GM18519 (cell line): ENCODE measurements at regions not wholly inside any gene's neighbourhood (a gene's known extent, or its start where the extent isn't known, plus 50 kb on each side); places are given as distances from the start of the nearest gene placed in this dataset.
"Not testable (repeated sequence)": the region's sequence is repeated elsewhere in the genome, so short reads cannot be mapped to it uniquely, and the experiment has no call there.

Source experiments
- ATAC-seq: cut with Tn5 transposase; IDR thresholded peaks from one replicate; pipeline ENCODE4 v1.9.1; 2021; ENCODE audit warnings: mild to moderate bottlenecking, moderate library complexity; ENCODE audit not compliant: unreplicated experiment, low FRiP score

GRCh38 chr5:88092958-88093605 lies 175.6 kb downstream of the TMEM161B start:
- no peak for ATAC-seq

- no peak for ATAC-seq
Measured at GRCh38 chr5:88092358-88092757, 176.3 kb downstream of the TMEM161B start.

GRCh38 chr5:88090506-88090905 lies 178.1 kb downstream of the TMEM161B start:
- no peak for ATAC-seq

- ATAC-seq, result no peak
Measured at GRCh38 chr5:88089719-88090390, 178.8 kb downstream of the TMEM161B start.

- no peak for ATAC-seq
Measured at GRCh38 chr5:88085462-88085861, 183.2 kb downstream of the TMEM161B start.

GRCh38 chr5:88081877-88082276 lies 186.8 kb downstream of the TMEM161B start:
- ATAC-seq, result no peak

GRCh38 chr5:88063813-88064212 lies 204.8 kb downstream of the TMEM161B start:
- ATAC-seq, result no peak

GRCh38 chr5:88060194-88060593 lies 208.5 kb downstream of the TMEM161B start:
- ATAC-seq, result no peak

GRCh38 chr5:88058625-88059024 lies 210.0 kb downstream of the TMEM161B start:
- ATAC-seq, result no peak

- ATAC-seq, result not testable (repeated sequence)
Measured at GRCh38 chr5:88052468-88052867, 216.2 kb downstream of the TMEM161B start.

GRCh38 chr5:88051148-88051547 lies 217.5 kb downstream of the TMEM161B start:
- no peak for ATAC-seq

GRCh38 chr5:88049737-88050136 lies 218.9 kb downstream of the TMEM161B start:
- ATAC-seq, result no peak

GRCh38 chr5:88049156-88049555 lies 219.5 kb downstream of the TMEM161B start:
- no peak for ATAC-seq

- ATAC-seq, result no peak
Measured at GRCh38 chr5:88045931-88046461, 222.6 kb downstream of the TMEM161B start.

GRCh38 chr5:88045165-88045564 lies 223.5 kb downstream of the TMEM161B start:
- no peak for ATAC-seq

GRCh38 chr5:88034520-88034919 lies 234.1 kb downstream of the TMEM161B start:
- ATAC-seq, result no peak

GRCh38 chr5:88033191-88033590 lies 235.5 kb downstream of the TMEM161B start:
- ATAC-seq, result no peak

- no peak for ATAC-seq
Measured at GRCh38 chr5:88029011-88029410, 239.6 kb downstream of the TMEM161B start.

- no peak for ATAC-seq
Measured at GRCh38 chr5:88021141-88021540, 247.5 kb downstream of the TMEM161B start.

GRCh38 chr5:88014984-88015383 lies 253.7 kb downstream of the TMEM161B start:
- ATAC-seq, result not testable (repeated sequence)

- no peak for ATAC-seq
Measured at GRCh38 chr5:88000877-88001276, 267.8 kb downstream of the TMEM161B start.

GRCh38 chr5:87997662-87998061 lies 271.0 kb downstream of the TMEM161B start:
- ATAC-seq, result no peak
